ENCODE measurements at regions not wholly inside any gene's neighbourhood (a gene's known extent, or its start where the extent isn't known, plus 50 kb on each side); places are given as distances from the start of the nearest gene placed in this dataset.

- Histone ChIP-seq H3K9me2 (ENCODE audit: insufficient read depth) (no peaks in the 10 kb centered on the region), H3K27me3 (ENCODE audit: insufficient read depth, low read length) (peaks cover 9% of the 10 kb centered on the region), H3K9ac (ENCODE audit: low read length) (no peak overlapping the region), H4K20me1 (ENCODE audit: insufficient read depth) (no peaks in the 10 kb centered on the region), H3K9me3 (ENCODE audit: control insufficient read depth in 1 of 2, insufficient read depth in 1 of 2, low read depth in 1 of 2, low read length in 2 of 2) (no peaks in the 10 kb centered on the region), H3K27ac (ENCODE audit: low read depth, low read length) (no peak overlapping the region), H3K4me1 (ENCODE audit: control insufficient read depth in 1 of 2, insufficient read depth in 2 of 2, low read length in 2 of 2) (no peaks in the 10 kb centered on the region), H3K79me2 (ENCODE audit: insufficient read depth, low read length) (no peaks in the 10 kb centered on the region), H3K4me2 (ENCODE audit: low read length) (no peak overlapping the region), H2AFZ (ENCODE audit: low read depth, low read length, poor library complexity, severe bottlenecking) (no peak overlapping the region), H3K4me3 (replicated peaks in 1 of 2; ENCODE audit: low read depth in 1 of 2, low read length in 2 of 2) (no peak overlapping the region), H3K36me3 (ENCODE audit: control insufficient read depth in 1 of 2, insufficient read depth in 2 of 2, low read length in 2 of 2) (no peaks in the 10 kb centered on the region)
- no peak for TF ChIP-seq POLR2AphosphoS5 (IDR thresholded peaks at IDR 0.05; ENCODE audit: low read depth, low read length)
- no peak for TF ChIP-seq MAX (IDR thresholded peaks at IDR 0.05)
- no peak for TF ChIP-seq ATF3 (IDR thresholded peaks at IDR 0.05)
- TF ChIP-seq JUND (IDR thresholded peaks at IDR 0.05) = no peak
- no peak for TF ChIP-seq REST (IDR thresholded peaks at IDR 0.05; ENCODE audit: low read depth)
- TF ChIP-seq RAD21 (IDR thresholded peaks at IDR 0.05; ENCODE audit: low read depth) = no peak
- TF ChIP-seq ZFX (IDR thresholded peaks at IDR 0.05) = no peak
- no peak for TF ChIP-seq ZNF274 (IDR thresholded peaks at IDR 0.05; ENCODE audit: low read depth, low read length)
- no peak for TF ChIP-seq ELF1 (IDR thresholded peaks at IDR 0.05; ENCODE audit: borderline replicate concordance, low read depth)
- no peak for TF ChIP-seq YY1 (IDR thresholded peaks at IDR 0.05; ENCODE audit: extremely low read depth, insufficient replicate concordance, low read depth, low read length)
- no peak for TF ChIP-seq CBX3 (IDR thresholded peaks at IDR 0.05; ENCODE audit: low read depth)
- no peak for TF ChIP-seq EGR1 (IDR thresholded peaks at IDR 0.05; ENCODE audit: low read depth)
- no peak for TF ChIP-seq EZH2phosphoT487 (IDR thresholded peaks at IDR 0.05; ENCODE audit: borderline replicate concordance)
- TF ChIP-seq FOSL1 (IDR thresholded peaks at IDR 0.05; ENCODE audit: low read depth) = no peak
- no peak for TF ChIP-seq SRF (IDR thresholded peaks at IDR 0.05; ENCODE audit: low read depth)
- no peak for TF ChIP-seq ZBTB33 (IDR thresholded peaks at IDR 0.05; ENCODE audit: extremely low read depth, insufficient replicate concordance, low read length)
- no peak for TF ChIP-seq EZH2 (IDR thresholded peaks at IDR 0.05)
- no peak for TF ChIP-seq SIN3A (IDR thresholded peaks at IDR 0.05; ENCODE audit: low read depth)
- no peak for TF ChIP-seq SP1 (IDR thresholded peaks at IDR 0.05; ENCODE audit: low read depth)
- no peak for TF ChIP-seq TCF7L2 (IDR thresholded peaks at IDR 0.05; ENCODE audit: borderline replicate concordance, extremely low read depth, insufficient read depth, insufficient read length)
- DNase-seq (ENCODE audit: low read depth, low spot score) (no peak), ATAC-seq (no peak)
- CTCF ChIA-PET = no interaction called here
- intact Hi-C loops (cut with micrococcal nuclease) = no loop called here
- RAD21 ChIA-PET (ENCODE audit: low non-redundant PET in 1 of 2, low total read pairs in 2 of 2, uncharacterized antibody in 2 of 2, unreplicated experiment in 2 of 2) = no interaction called here
- BruUV-seq (replicated peaks) = no TSS peak
- POLR2A ChIA-PET = no interaction called here
These were observed 303.5 kb upstream of the FIGN start for GRCh38 chr2:164039270-164039669.
